ENCODE measurements at regions not wholly inside any gene's neighbourhood (a gene's known extent, or its start where the extent isn't known, plus 50 kb on each side); places are given as distances from the start of the nearest gene placed in this dataset.

DNA sequence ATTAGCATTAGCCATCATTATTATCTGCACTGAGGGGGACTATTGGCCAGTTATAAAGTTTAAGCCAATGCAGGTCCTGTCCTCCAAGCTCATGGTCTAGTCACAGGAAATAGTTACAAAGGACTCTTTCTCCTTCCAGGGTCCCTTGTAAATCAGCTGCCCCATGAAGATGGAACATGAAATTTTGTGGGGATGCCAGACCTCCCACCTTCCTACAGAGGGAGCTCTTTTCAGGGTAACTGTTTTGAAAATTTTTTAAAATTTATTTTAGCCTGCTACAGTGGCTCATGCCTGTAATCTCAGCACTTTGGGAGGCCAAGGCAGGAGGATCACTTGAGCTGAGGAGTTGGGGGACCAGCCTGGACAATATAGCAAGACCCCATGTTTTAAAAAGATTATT is 124.4 kb upstream of the SLC34A2 start:
- DNase-seq (no peak), ATAC-seq (ENCODE audit: low FRiP score in 2 of 2) (no peak)
- TF ChIP-seq, protein P1, sequence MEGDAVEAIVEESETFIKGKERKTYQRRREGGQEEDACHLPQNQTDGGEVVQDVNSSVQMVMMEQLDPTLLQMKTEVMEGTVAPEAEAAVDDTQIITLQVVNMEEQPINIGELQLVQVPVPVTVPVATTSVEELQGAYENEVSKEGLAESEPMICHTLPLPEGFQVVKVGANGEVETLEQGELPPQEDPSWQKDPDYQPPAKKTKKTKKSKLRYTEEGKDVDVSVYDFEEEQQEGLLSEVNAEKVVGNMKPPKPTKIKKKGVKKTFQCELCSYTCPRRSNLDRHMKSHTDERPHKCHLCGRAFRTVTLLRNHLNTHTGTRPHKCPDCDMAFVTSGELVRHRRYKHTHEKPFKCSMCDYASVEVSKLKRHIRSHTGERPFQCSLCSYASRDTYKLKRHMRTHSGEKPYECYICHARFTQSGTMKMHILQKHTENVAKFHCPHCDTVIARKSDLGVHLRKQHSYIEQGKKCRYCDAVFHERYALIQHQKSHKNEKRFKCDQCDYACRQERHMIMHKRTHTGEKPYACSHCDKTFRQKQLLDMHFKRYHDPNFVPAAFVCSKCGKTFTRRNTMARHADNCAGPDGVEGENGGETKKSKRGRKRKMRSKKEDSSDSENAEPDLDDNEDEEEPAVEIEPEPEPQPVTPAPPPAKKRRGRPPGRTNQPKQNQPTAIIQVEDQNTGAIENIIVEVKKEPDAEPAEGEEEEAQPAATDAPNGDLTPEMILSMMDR (IDR thresholded peaks at IDR 0.05): peak in 2 of 6 experiments; percentile 9 to 17
- TF ChIP-seq EP300 (IDR thresholded peaks at IDR 0.05) (no peak), POLR2AphosphoS5 (IDR thresholded peaks at IDR 0.05) (no peak)

DNA sequence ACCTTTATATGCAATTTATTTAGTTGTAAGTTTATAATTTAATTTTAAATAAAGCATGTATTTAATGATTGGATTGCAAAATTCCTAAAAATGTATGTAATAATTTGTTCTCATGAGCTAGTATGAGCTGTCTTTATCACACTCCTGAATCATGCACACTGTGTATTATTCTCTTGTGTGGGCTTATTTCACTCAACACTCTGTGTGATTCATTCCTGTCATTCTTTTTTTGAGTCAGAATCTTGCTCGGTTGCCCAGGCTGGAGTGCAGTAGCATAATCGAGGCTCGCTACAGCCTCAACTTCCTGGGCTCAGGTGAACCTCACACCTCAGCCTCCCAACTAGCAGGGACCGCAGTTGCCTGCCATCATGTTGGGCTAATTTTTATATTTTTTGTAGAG is 123.1 kb upstream of the SLC34A2 start:
- H3K4me3 ChIP-seq: no peak overlapping the region
- TF ChIP-seq POLR2AphosphoS5 (IDR thresholded peaks at IDR 0.05) (no peak), EP300 (IDR thresholded peaks at IDR 0.05) (no peak), POLR2A (IDR thresholded peaks at IDR 0.05) (no peak)
- TF ChIP-seq, protein P1 (IDR thresholded peaks at IDR 0.05): no peak
- no peaks in the 10 kb centered on the region for H3K36me3 ChIP-seq
- whole genome bisulfite sequencing, 2 donors: 87 to 93% methylated on average over 4 of the region's 4 CpGs
- DNase-seq: no peak
- H3K4me1 ChIP-seq: peaks cover 0 to 16% (median 2%) of the 10 kb centered on the region in 4 donors
- ATAC-seq (ENCODE audit: low FRiP score in 2 of 2): no peak
- H3K9me3 ChIP-seq: no peaks in the 10 kb centered on the region
- no peaks in the 10 kb centered on the region for H3K27me3 ChIP-seq
- no peak overlapping the region for H3K27ac ChIP-seq

More for the DNA sequence above, 124.4 kb upstream of the SLC34A2 start:
- Histone ChIP-seq H3K27me3 (no peaks in the 10 kb centered on the region), H3K4me3 (no peak overlapping the region), H3K36me3 (no peaks in the 10 kb centered on the region), H3K4me1 (peaks cover 0 to 8% (median 2%) of the 10 kb centered on the region in 4 donors), H3K9me3 (no peaks in the 10 kb centered on the region), H3K27ac (no peak overlapping the region)

DNA sequence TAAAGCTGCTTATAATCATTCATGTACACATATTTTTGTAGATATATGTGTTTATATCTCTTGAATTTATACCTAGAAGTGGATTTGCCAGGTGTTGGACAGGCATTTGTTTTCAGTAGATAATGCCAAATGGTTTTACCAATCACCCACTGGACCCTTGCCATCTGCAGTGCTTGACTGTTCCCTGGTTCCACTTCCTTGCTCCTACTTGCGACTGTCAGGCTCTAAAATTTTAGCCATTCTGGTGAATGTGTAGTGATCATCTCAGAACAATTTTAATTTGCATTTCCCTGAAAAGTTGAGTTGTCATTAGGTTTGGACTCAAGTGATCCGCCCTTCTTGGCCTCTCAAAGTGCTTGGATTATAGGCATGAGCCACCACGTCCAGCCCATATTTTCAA is 122.4 kb upstream of the SLC34A2 start:
- TF ChIP-seq EP300 (IDR thresholded peaks at IDR 0.05): no peak
- TF ChIP-seq, protein P1 (IDR thresholded peaks at IDR 0.05): no peak
- TF ChIP-seq POLR2AphosphoS5 (IDR thresholded peaks at IDR 0.05): no peak
- no peak for TF ChIP-seq POLR2A (IDR thresholded peaks at IDR 0.05)
- Histone ChIP-seq H3K36me3 (no peaks in the 10 kb centered on the region), H3K9me3 (no peaks in the 10 kb centered on the region), H3K4me1 (peaks cover 0 to 16% (median 5%) of the 10 kb centered on the region in 4 donors), H3K4me3 (no peak overlapping the region), H3K27ac (no peak overlapping the region), H3K27me3 (no peaks in the 10 kb centered on the region)
- DNase-seq (no peak), ATAC-seq (ENCODE audit: low FRiP score in 2 of 2) (no peak)
- 77 to 89% methylated on average over 3 of the region's 3 CpGs for WGBS, 2 donors

DNA sequence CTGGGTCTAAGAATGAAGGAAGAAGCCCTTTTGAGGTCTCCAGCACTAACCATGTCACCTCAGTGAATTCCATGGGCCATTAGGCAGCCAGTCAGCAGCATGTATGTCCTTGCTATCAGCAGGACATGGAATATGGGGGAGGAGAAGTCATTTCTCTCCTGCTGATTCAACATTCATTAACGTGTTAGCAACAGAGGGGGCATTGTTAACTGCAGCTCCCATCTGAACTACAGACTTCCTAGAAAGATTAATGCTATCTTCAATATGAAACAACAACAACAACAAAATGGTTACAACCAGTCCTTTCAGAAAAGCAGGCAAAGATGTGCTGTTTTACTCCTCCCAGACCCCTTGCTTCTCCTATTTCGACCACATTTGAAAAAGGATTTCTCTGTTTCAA is 120.4 kb upstream of the SLC34A2 start:
- no peaks in the 10 kb centered on the region for H3K27me3 ChIP-seq
- no peak overlapping the region for H3K4me3 ChIP-seq
- DNase-seq (no peak), ATAC-seq (ENCODE audit: low FRiP score in 2 of 2) (no peak)
- H3K9me3 ChIP-seq: no peaks in the 10 kb centered on the region
- peak overlapping the region in 2 of 4 donors; percentile 21 to 64 for H3K27ac ChIP-seq
- TF ChIP-seq, protein P1 (IDR thresholded peaks at IDR 0.05): no peak
- TF ChIP-seq POLR2AphosphoS5 (IDR thresholded peaks at IDR 0.05): no peak
- TF ChIP-seq EP300 (IDR thresholded peaks at IDR 0.05): no peak
- no peak for TF ChIP-seq POLR2A (IDR thresholded peaks at IDR 0.05)
- 74 to 82% methylated on average over 2 of the region's 2 CpGs for WGBS, 2 donors
- H3K4me1 ChIP-seq: peaks cover 0 to 16% (median 9%) of the 10 kb centered on the region in 4 donors
- H3K36me3 ChIP-seq: no peaks in the 10 kb centered on the region

DNA sequence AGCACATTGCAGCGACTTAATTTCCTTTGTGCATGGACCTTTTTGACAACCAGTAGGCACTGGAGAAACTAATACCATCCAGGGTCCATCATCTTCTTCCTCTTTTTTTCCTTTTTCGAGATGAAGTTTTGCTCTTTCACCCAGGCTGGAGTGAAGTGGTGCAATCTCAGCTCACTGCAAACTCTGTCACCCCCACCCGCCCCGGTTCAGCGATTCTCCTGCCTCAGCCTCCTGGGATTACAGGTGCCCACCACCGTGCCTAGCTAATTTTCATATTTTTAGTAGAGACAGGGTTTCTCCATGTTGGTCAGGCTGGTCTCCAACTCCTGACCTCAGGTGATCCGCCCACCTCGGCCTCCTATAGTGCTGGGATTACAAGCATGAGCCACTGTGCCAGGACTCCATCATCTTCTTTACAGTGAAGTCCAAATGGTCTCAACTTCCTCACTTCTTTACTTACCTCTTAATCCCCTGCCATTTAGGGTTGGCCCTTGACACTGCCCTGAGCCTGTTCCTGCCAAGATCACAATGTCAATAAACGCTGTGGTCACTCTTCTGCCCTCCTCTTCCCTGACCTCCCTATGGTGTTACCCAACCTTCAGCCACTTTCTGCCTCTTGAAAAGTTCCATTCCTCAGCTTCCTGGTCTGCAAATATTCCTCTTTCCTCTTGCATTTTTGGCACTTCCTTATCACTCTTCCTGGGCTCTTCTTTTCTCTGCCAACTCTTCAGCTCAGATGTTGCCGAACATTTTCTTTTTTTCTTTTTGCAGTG is 119.8 kb upstream of the SLC34A2 start:
- 59 to 60% methylated on average over 10 of the region's 10 CpGs for WGBS, 2 donors
- peak; percentile 65 to 90 for ATAC-seq (ENCODE audit: low FRiP score in 2 of 2)
- TF ChIP-seq, protein P1 (IDR thresholded peaks at IDR 0.05): no peak
- TF ChIP-seq POLR2A (IDR thresholded peaks at IDR 0.05): no peak
- peak; percentile 48 to 59 for TF ChIP-seq POLR2AphosphoS5 (IDR thresholded peaks at IDR 0.05)
- TF ChIP-seq EP300 (IDR thresholded peaks at IDR 0.05): peak in 3 of 4 donors; percentile 30 to 97 (median 79)

More for the DNA sequence above, 119.8 kb upstream of the SLC34A2 start:
- Histone ChIP-seq H3K27me3 (no peaks in the 10 kb centered on the region), H3K27ac (peak overlapping the region in 2 of 4 donors; percentile 21 to 64), H3K4me1 (peaks cover 0 to 16% (median 9%) of the 10 kb centered on the region in 4 donors), H3K4me3 (no peak overlapping the region), H3K9me3 (no peaks in the 10 kb centered on the region), H3K36me3 (no peaks in the 10 kb centered on the region)
- DNase-seq: peak in 1 of 2 donors; percentile 80

All from upper lobe of left lung (tissue), 6 donors.